ENCODE measurements at regions not wholly inside any gene's neighbourhood (a gene's known extent, or its start where the extent isn't known, plus 50 kb on each side); places are given as distances from the start of the nearest gene placed in this dataset.

DNA sequence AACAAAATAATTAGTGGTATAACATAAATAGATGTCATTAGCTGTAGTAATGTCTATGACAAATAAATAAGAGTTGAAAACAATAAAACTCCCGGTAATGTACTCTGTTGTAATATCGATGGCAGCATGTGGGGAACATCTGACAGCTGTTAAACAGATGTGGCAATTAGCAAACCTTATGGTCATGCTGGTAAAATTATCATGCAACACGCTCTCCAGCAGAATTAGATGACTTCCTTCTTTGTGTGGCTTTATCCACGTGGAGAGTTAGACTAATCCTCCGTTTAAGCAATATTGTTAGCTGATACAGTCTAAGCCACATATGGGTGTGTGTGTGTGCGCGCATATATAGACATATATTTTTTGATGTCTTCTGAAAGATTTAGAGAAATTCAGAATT, 77.7 kb upstream of the ZFP64 start:
- no peak overlapping the region for H2BK120ac ChIP-seq (replicated peaks; ENCODE audit: low read depth, low read length)
- no peaks in the 10 kb centered on the region for H3K36me3 ChIP-seq (ENCODE audit: control insufficient read depth in 2 of 4, insufficient read depth in 4 of 4, low read length in 3 of 4)
- H3K4me1 ChIP-seq (replicated peaks in 1 of 4; ENCODE audit: control insufficient read depth in 3 of 4, insufficient read depth in 4 of 4, low read length in 3 of 4) = no peaks in the 10 kb centered on the region
- H3K79me2 ChIP-seq (ENCODE audit: control insufficient read depth in 1 of 2, insufficient read depth in 2 of 2, low read length in 2 of 2) = no peaks in the 10 kb centered on the region
- CTCF ChIA-PET (ENCODE audit: partially characterized antibody) = interaction anchor here (1.0 kb wide), 1 partner anchor 27 kb away, joined by 3 read pairs; no protein-coding TSS in a partner anchor
- peak overlapping the region in 1 of 4 experiments; percentile 49; a peak in 1 of 7 replicates for H3K9ac ChIP-seq (replicated peaks in 1 of 4; ENCODE audit: extremely low read depth in 1 of 4, low read depth in 3 of 4, low read length in 3 of 4)
- no peak overlapping the region for H2BK5ac ChIP-seq (ENCODE audit: low read depth, low read length)
- H3K18ac ChIP-seq (ENCODE audit: extremely low read depth, low read length) = no peak overlapping the region
- H3K4me2 ChIP-seq (ENCODE audit: insufficient read depth in 1 of 2, low read depth in 2 of 2, low read length in 2 of 2) = no peak overlapping the region
- H3K79me1 ChIP-seq (ENCODE audit: low read depth, low read length) = no peaks in the 10 kb centered on the region
- no peak overlapping the region for H3K4ac ChIP-seq (replicated peaks; ENCODE audit: insufficient read length, low read depth, low read length)
- no peak overlapping the region for H4K8ac ChIP-seq (ENCODE audit: extremely low read depth, insufficient read depth, low read length)
- TF ChIP-seq TAF1 (IDR thresholded peaks at IDR 0.05; ENCODE audit: low read depth, low read length) (no peak), MAX (IDR thresholded peaks at IDR 0.05) (no peak), RXRA (IDR thresholded peaks at IDR 0.05; ENCODE audit: insufficient read depth, low read depth, low read length) (no peak)
- H3K23ac ChIP-seq (ENCODE audit: insufficient read length) = no peak overlapping the region
- no peaks in the 10 kb centered on the region for H4K20me1 ChIP-seq (replicated peaks in 1 of 2; ENCODE audit: control insufficient read depth in 1 of 2, insufficient read depth in 2 of 2, low read length in 2 of 2)
- no peak overlapping the region for H3K56ac ChIP-seq (replicated peaks; ENCODE audit: insufficient read length, low read depth, low read length)
- no peaks in the 10 kb centered on the region for H3K27me3 ChIP-seq (replicated peaks in 1 of 4; ENCODE audit: control insufficient read depth in 3 of 4, extremely low read depth in 1 of 4, insufficient read depth in 3 of 4, low read length in 3 of 4)
- H3K27ac ChIP-seq (ENCODE audit: low read depth, low read length) = no peak overlapping the region
- no peaks in the 10 kb centered on the region for H3K9me3 ChIP-seq (ENCODE audit: insufficient read depth in 2 of 2, low read depth in 1 of 2, low read length in 1 of 2)
- H4K5ac ChIP-seq (ENCODE audit: insufficient read length, low read depth, low read length) = no peak overlapping the region
- WGBS, 2 experiments (ENCODE audit: extremely low coverage in 1 of 2, insufficient coverage in 1 of 2, insufficient read length in 1 of 2, insufficient replicate concordance in 2 of 2, low coverage in 1 of 2, low lambda C conversion rate in 2 of 2, missing lambda C conversion rate in 1 of 2) = 89% methylated on average over 7 of the region's 7 CpGs; no CpG with 5 or more reads in 1 of the 2 experiments
- H3K4me3 ChIP-seq (ENCODE audit: extremely low read depth in 1 of 4, insufficient read depth in 2 of 4, low read depth in 3 of 4, low read length in 4 of 4) = no peak overlapping the region
- no peak for DNase-seq (ENCODE audit: low read depth in 1 of 2, low spot score in 2 of 2)
- no peak overlapping the region for H2BK15ac ChIP-seq (ENCODE audit: low read length)
- H2AFZ ChIP-seq (ENCODE audit: low read length) = 0 out of 2 replicates have a peak overlapping the region, but pooled peaks have one; percentile 52
- no peak overlapping the region for H3K14ac ChIP-seq (ENCODE audit: insufficient read length)
- no peaks in the 10 kb centered on the region for H3K23me2 ChIP-seq (ENCODE audit: low read depth, low read length)
- H4K91ac ChIP-seq (replicated peaks; ENCODE audit: insufficient read length, low read length) = no peak overlapping the region
- no peak overlapping the region for H2BK20ac ChIP-seq (ENCODE audit: low read length)
- H2AK5ac ChIP-seq (ENCODE audit: low read depth, low read length) = no peak overlapping the region
- POLR2A ChIA-PET (ENCODE audit: partially characterized antibody) = no interaction called here
- H2BK12ac ChIP-seq (ENCODE audit: low read depth, low read length) = no peak overlapping the region
- no peak for FAIRE-seq

Measured in H1 (cell line).